ENCODE measurements at regions not wholly inside any gene's neighbourhood (a gene's known extent, or its start where the extent isn't known, plus 50 kb on each side); places are given as distances from the start of the nearest gene placed in this dataset.

DNA sequence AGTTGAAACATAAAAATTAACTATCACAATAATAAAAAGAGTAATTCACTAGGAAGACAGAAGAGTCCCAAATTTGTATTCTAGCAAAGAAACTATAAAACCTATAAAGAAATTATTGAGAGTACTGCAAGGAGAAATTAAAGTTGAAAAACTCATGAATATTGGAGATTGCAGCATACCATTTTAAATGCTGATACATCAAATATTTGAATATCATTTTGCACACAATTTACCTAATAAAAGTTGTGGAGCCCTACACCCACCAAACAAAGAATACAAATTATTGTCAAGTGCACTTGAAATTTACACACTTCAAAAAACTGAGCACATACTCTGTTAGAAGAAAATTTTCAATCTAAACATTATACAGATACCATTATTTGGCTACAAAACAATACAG, 531.6 kb upstream of the SMIM21 start:
- Histone ChIP-seq H3K9me3 (ENCODE audit: control insufficient read depth in 2 of 3, insufficient read depth in 1 of 3, low read length in 3 of 3) (peaks cover 0 to 11% (median 0%) of the 10 kb centered on the region in 3 donors), H3K36me3 (ENCODE audit: control insufficient read depth in 2 of 3, insufficient read depth in 3 of 3, low read length in 3 of 3) (no peaks in the 10 kb centered on the region), H3K9ac (ENCODE audit: low read length in 3 of 3) (no peak overlapping the region), H3K27me3 (ENCODE audit: control insufficient read depth, insufficient read depth, low read length) (no peaks in the 10 kb centered on the region), H3K4me1 (ENCODE audit: control insufficient read depth in 2 of 3, insufficient read depth in 2 of 3, low read depth in 1 of 3, low read length in 3 of 3) (no peaks in the 10 kb centered on the region), H3K4me3 (ENCODE audit: low read length in 3 of 3) (no peak overlapping the region), H3K27ac (ENCODE audit: low read depth in 2 of 2, low read length in 2 of 2) (no peak overlapping the region)
- no peak for FAIRE-seq
- DNase-seq: no peak
- TF ChIP-seq CTCF (IDR thresholded peaks at IDR 0.05; ENCODE audit: borderline replicate concordance, extremely low read depth, insufficient read depth): no peak
- intact Hi-C loops (cut with DNase I): no loop called here

- FAIRE-seq (no peak), DNase-seq (no peak)
- intact Hi-C loops (cut with DNase I): no loop called here
- H3K36me3 ChIP-seq (ENCODE audit: control insufficient read depth in 2 of 3, insufficient read depth in 3 of 3, low read length in 3 of 3): no peaks in the 10 kb centered on the region
- no peak overlapping the region for H3K9ac ChIP-seq (ENCODE audit: low read length in 3 of 3)
- H3K4me1 ChIP-seq (ENCODE audit: control insufficient read depth in 2 of 3, insufficient read depth in 2 of 3, low read depth in 1 of 3, low read length in 3 of 3): no peaks in the 10 kb centered on the region
- no peak overlapping the region for H3K4me3 ChIP-seq (ENCODE audit: low read length in 3 of 3)
- H3K9me3 ChIP-seq (ENCODE audit: control insufficient read depth in 2 of 3, insufficient read depth in 1 of 3, low read length in 3 of 3): peaks cover 0 to 11% (median 0%) of the 10 kb centered on the region in 3 donors
- no peak overlapping the region for H3K27ac ChIP-seq (ENCODE audit: low read depth in 2 of 2, low read length in 2 of 2)
- H3K27me3 ChIP-seq (ENCODE audit: control insufficient read depth, insufficient read depth, low read length): no peaks in the 10 kb centered on the region
- no peak for TF ChIP-seq CTCF (IDR thresholded peaks at IDR 0.05; ENCODE audit: borderline replicate concordance, extremely low read depth, insufficient read depth)
These were observed 531.2 kb upstream of the SMIM21 start for GRCh38 chr18:75958683-75959082.

DNA sequence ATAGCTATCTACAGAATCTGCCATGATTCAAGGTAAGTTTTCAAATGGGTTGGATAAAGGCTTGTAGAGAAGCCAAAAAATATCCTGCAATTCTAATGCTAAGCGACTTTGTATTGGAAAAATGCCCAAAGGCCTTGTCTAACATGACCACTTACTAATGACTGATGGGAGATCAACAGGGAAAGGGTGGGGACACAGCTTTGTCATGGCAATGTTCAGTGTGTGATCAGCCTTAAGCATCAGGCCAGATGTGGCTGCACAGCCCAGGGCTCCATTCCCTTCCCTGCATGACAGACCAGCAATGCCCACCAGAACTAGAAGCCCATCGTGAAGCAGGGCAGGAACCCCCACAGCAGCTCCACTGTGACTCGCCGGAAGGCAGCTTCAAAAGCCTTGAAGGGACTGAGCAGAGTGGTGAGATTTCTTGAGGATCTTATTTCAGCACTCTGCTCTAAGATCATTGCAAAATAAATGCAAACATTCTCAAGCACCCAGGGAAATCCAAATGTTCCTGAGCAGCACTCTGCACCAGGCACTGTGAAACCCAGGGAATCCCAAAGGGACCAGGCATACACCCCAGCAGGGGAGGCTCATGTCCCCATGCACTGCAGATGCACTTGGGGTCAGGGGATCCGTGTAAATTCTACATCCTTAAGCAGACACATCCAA, 517.9 kb upstream of the SMIM21 start:
- DNase-seq (no peak), FAIRE-seq (no peak)
- intact Hi-C loops (cut with DNase I): no loop called here
- no peaks in the 10 kb centered on the region for H3K4me1 ChIP-seq (ENCODE audit: control insufficient read depth in 2 of 3, insufficient read depth in 2 of 3, low read depth in 1 of 3, low read length in 3 of 3)
- no peak overlapping the region for H3K9ac ChIP-seq (ENCODE audit: low read length in 3 of 3)
- no peak overlapping the region for H3K27ac ChIP-seq (ENCODE audit: low read depth in 2 of 2, low read length in 2 of 2)
- peaks cover 0 to 10% (median 3%) of the 10 kb centered on the region in 3 donors for H3K9me3 ChIP-seq (ENCODE audit: control insufficient read depth in 2 of 3, insufficient read depth in 1 of 3, low read length in 3 of 3)
- no peaks in the 10 kb centered on the region for H3K36me3 ChIP-seq (ENCODE audit: control insufficient read depth in 2 of 3, insufficient read depth in 3 of 3, low read length in 3 of 3)
- TF ChIP-seq CTCF (IDR thresholded peaks at IDR 0.05; ENCODE audit: borderline replicate concordance, extremely low read depth, insufficient read depth): no peak
- no peaks in the 10 kb centered on the region for H3K27me3 ChIP-seq (ENCODE audit: control insufficient read depth, insufficient read depth, low read length)
- H3K4me3 ChIP-seq (ENCODE audit: low read length in 3 of 3): no peak overlapping the region

- H3K4me3 ChIP-seq (ENCODE audit: low read length in 3 of 3): no peak overlapping the region
- FAIRE-seq: no peak
These were observed 509.8 kb upstream of the SMIM21 start for GRCh38 chr18:75937306-75937705.

More at GRCh38 chr18:75937306-75937705, 509.8 kb upstream of the SMIM21 start:
- Histone ChIP-seq H3K9ac (ENCODE audit: low read length in 3 of 3) (no peak overlapping the region), H3K9me3 (ENCODE audit: control insufficient read depth in 2 of 3, insufficient read depth in 1 of 3, low read length in 3 of 3) (peaks cover 0 to 2% (median 0%) of the 10 kb centered on the region in 3 donors), H3K36me3 (ENCODE audit: control insufficient read depth in 2 of 3, insufficient read depth in 3 of 3, low read length in 3 of 3) (no peaks in the 10 kb centered on the region), H3K27ac (ENCODE audit: low read depth in 2 of 2, low read length in 2 of 2) (no peak overlapping the region), H3K4me1 (ENCODE audit: control insufficient read depth in 2 of 3, insufficient read depth in 2 of 3, low read depth in 1 of 3, low read length in 3 of 3) (no peaks in the 10 kb centered on the region), H3K27me3 (ENCODE audit: control insufficient read depth, insufficient read depth, low read length) (no peaks in the 10 kb centered on the region)
- no peak for TF ChIP-seq CTCF (IDR thresholded peaks at IDR 0.05; ENCODE audit: borderline replicate concordance, extremely low read depth, insufficient read depth)
- DNase-seq: no peak
- intact Hi-C loops (cut with DNase I): no loop called here

All from kidney (tissue), 13 donors.